ENCODE measurements at regions not wholly inside any gene's neighbourhood (a gene's known extent, or its start where the extent isn't known, plus 50 kb on each side); places are given as distances from the start of the nearest gene placed in this dataset.
"Not testable (repeated sequence)": the region's sequence is repeated elsewhere in the genome, so short reads cannot be mapped to it uniquely, and the experiment has no call there.

- Histone ChIP-seq H2AFZ (ENCODE audit: low read length) (no peak overlapping the region), H3K9me3 (ENCODE audit: control insufficient read depth, insufficient read depth, low read depth, low read length) (no peaks in the 10 kb centered on the region), H3K36me3 (ENCODE audit: control insufficient read depth, insufficient read depth, low read length) (no peaks in the 10 kb centered on the region), H3K79me2 (ENCODE audit: control insufficient read depth, insufficient read depth, low read length) (no peaks in the 10 kb centered on the region), H4K20me1 (ENCODE audit: control insufficient read depth, extremely low read depth, insufficient read depth, low read length) (no peaks in the 10 kb centered on the region), H3K4me2 (ENCODE audit: extremely low read depth, insufficient read depth, low read length) (no peak overlapping the region), H3K4me3 (replicated peaks in 1 of 4; ENCODE audit: control extremely low read depth in 1 of 4, insufficient read depth in 1 of 4, low read depth in 3 of 4, low read length in 4 of 4) (no peak overlapping the region), H3K27me3 (ENCODE audit: control insufficient read depth, insufficient read depth, low read length) (no peaks in the 10 kb centered on the region), H3K27ac (ENCODE audit: insufficient read depth, low read length) (no peak overlapping the region), H3K9ac (ENCODE audit: insufficient read depth, low read length) (no peak overlapping the region), H3K4me1 (ENCODE audit: control insufficient read depth, extremely low read depth, insufficient read depth, low read length) (no peaks in the 10 kb centered on the region)
- no peak for TF ChIP-seq CTCF (conservative IDR thresholded peaks at IDR 0.05 in 1 of 2, IDR thresholded peaks at IDR 0.05 in 1 of 2; ENCODE audit: low read depth in 1 of 2, low read length in 2 of 2)
- no peak for TF ChIP-seq EZH2 (IDR thresholded peaks at IDR 0.05; ENCODE audit: low read length, missing control alignments)
- peak in 1 of 2 donors; percentile 20 for DNase-seq (ENCODE audit: low read depth in 2 of 2)
These were observed 393.6 kb upstream of the CDIN1 start for GRCh38 chr15:36185845-36186244.

- no peak overlapping the region for H2AFZ ChIP-seq (ENCODE audit: low read length)
- no peak overlapping the region for H3K27ac ChIP-seq (ENCODE audit: insufficient read depth, low read length)
These were observed 393.1 kb upstream of the CDIN1 start for GRCh38 chr15:36186376-36186775.

GRCh38 chr15:36191459-36191858 lies 388.0 kb upstream of the CDIN1 start:
- DNase-seq (ENCODE audit: low read depth in 2 of 2), result no peak
- Histone ChIP-seq H3K27me3 (ENCODE audit: control insufficient read depth, insufficient read depth, low read length) (no peaks in the 10 kb centered on the region), H3K27ac (ENCODE audit: insufficient read depth, low read length) (no peak overlapping the region), H3K4me2 (ENCODE audit: extremely low read depth, insufficient read depth, low read length) (no peak overlapping the region), H3K9me3 (ENCODE audit: control insufficient read depth, insufficient read depth, low read depth, low read length) (no peaks in the 10 kb centered on the region), H3K36me3 (ENCODE audit: control insufficient read depth, insufficient read depth, low read length) (no peaks in the 10 kb centered on the region), H3K4me1 (ENCODE audit: control insufficient read depth, extremely low read depth, insufficient read depth, low read length) (no peaks in the 10 kb centered on the region), H3K4me3 (replicated peaks in 1 of 4; ENCODE audit: control extremely low read depth in 1 of 4, insufficient read depth in 1 of 4, low read depth in 3 of 4, low read length in 4 of 4) (no peak overlapping the region), H2AFZ (ENCODE audit: low read length) (no peak overlapping the region), H3K79me2 (ENCODE audit: control insufficient read depth, insufficient read depth, low read length) (no peaks in the 10 kb centered on the region), H3K9ac (ENCODE audit: insufficient read depth, low read length) (no peak overlapping the region), H4K20me1 (ENCODE audit: control insufficient read depth, extremely low read depth, insufficient read depth, low read length) (no peaks in the 10 kb centered on the region)
- TF ChIP-seq EZH2 (IDR thresholded peaks at IDR 0.05; ENCODE audit: low read length, missing control alignments) (no peak), CTCF (conservative IDR thresholded peaks at IDR 0.05 in 1 of 2, IDR thresholded peaks at IDR 0.05 in 1 of 2; ENCODE audit: low read depth in 1 of 2, low read length in 2 of 2) (no peak)

More at GRCh38 chr15:36186376-36186775, 393.1 kb upstream of the CDIN1 start:
- H3K79me2 ChIP-seq (ENCODE audit: control insufficient read depth, insufficient read depth, low read length), result no peaks in the 10 kb centered on the region
- no peaks in the 10 kb centered on the region for H3K27me3 ChIP-seq (ENCODE audit: control insufficient read depth, insufficient read depth, low read length)
- H3K4me2 ChIP-seq (ENCODE audit: extremely low read depth, insufficient read depth, low read length), result no peak overlapping the region
- H4K20me1 ChIP-seq (ENCODE audit: control insufficient read depth, extremely low read depth, insufficient read depth, low read length), result no peaks in the 10 kb centered on the region
- DNase-seq (ENCODE audit: low read depth in 2 of 2), result no peak
- no peaks in the 10 kb centered on the region for H3K4me1 ChIP-seq (ENCODE audit: control insufficient read depth, extremely low read depth, insufficient read depth, low read length)
- H3K9me3 ChIP-seq (ENCODE audit: control insufficient read depth, insufficient read depth, low read depth, low read length), result no peaks in the 10 kb centered on the region
- TF ChIP-seq EZH2 (IDR thresholded peaks at IDR 0.05; ENCODE audit: low read length, missing control alignments) (no peak), CTCF (conservative IDR thresholded peaks at IDR 0.05 in 1 of 2, IDR thresholded peaks at IDR 0.05 in 1 of 2; ENCODE audit: low read depth in 1 of 2, low read length in 2 of 2) (no peak)
- H3K9ac ChIP-seq (ENCODE audit: insufficient read depth, low read length), result no peak overlapping the region
- no peak overlapping the region for H3K4me3 ChIP-seq (replicated peaks in 1 of 4; ENCODE audit: control extremely low read depth in 1 of 4, insufficient read depth in 1 of 4, low read depth in 3 of 4, low read length in 4 of 4)
- H3K36me3 ChIP-seq (ENCODE audit: control insufficient read depth, insufficient read depth, low read length), result no peaks in the 10 kb centered on the region

GRCh38 chr15:36195361-36196007 lies 383.9 kb upstream of the CDIN1 start:
- not testable (repeated sequence) for H3K9me3 ChIP-seq (ENCODE audit: control insufficient read depth, insufficient read depth, low read depth, low read length); H3K36me3 ChIP-seq (ENCODE audit: control insufficient read depth, insufficient read depth, low read length); H3K27ac ChIP-seq (ENCODE audit: insufficient read depth, low read length); H3K27me3 ChIP-seq (ENCODE audit: control insufficient read depth, insufficient read depth, low read length); H2AFZ ChIP-seq (ENCODE audit: low read length); H4K20me1 ChIP-seq (ENCODE audit: control insufficient read depth, extremely low read depth, insufficient read depth, low read length); DNase-seq (ENCODE audit: low read depth in 2 of 2); H3K4me3 ChIP-seq (replicated peaks in 1 of 4; ENCODE audit: control extremely low read depth in 1 of 4, insufficient read depth in 1 of 4, low read depth in 3 of 4, low read length in 4 of 4); H3K4me1 ChIP-seq (ENCODE audit: control insufficient read depth, extremely low read depth, insufficient read depth, low read length); H3K4me2 ChIP-seq (ENCODE audit: extremely low read depth, insufficient read depth, low read length); H3K9ac ChIP-seq (ENCODE audit: insufficient read depth, low read length); H3K79me2 ChIP-seq (ENCODE audit: control insufficient read depth, insufficient read depth, low read length)
